ENCODE measurements at regions not wholly inside any gene's neighbourhood (a gene's known extent, or its start where the extent isn't known, plus 50 kb on each side); places are given as distances from the start of the nearest gene placed in this dataset.
"Not testable (repeated sequence)": the region's sequence is repeated elsewhere in the genome, so short reads cannot be mapped to it uniquely, and the experiment has no call there.

DNA sequence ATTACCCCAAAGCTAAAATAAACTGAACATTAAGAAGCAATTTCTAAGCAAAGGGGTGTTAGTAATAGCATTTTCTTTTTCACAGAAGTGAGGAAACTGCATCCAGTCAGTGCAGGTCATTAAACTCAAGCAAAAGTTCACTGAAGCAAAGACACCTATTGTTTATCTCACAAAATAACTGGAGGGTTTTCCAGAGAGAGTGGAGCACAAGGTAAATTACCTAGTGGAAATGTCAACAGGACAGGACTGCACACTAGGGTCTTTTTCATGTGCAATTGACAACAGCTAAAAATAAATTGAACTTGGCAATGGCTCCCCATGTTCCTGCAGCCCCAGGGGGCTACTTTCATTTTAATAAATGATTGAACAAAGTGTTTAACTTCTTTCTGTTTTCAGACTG, 742.0 kb downstream of the GALC start:
- Histone ChIP-seq H3K4me3 (ENCODE audit: low read depth, low read length) (no peak overlapping the region), H3K27me3 (ENCODE audit: control insufficient read depth, insufficient read depth, low read length) (no peaks in the 10 kb centered on the region), H3K36me3 (ENCODE audit: control insufficient read depth, insufficient read depth, low read length) (no peaks in the 10 kb centered on the region)
- TF ChIP-seq, protein P1, sequence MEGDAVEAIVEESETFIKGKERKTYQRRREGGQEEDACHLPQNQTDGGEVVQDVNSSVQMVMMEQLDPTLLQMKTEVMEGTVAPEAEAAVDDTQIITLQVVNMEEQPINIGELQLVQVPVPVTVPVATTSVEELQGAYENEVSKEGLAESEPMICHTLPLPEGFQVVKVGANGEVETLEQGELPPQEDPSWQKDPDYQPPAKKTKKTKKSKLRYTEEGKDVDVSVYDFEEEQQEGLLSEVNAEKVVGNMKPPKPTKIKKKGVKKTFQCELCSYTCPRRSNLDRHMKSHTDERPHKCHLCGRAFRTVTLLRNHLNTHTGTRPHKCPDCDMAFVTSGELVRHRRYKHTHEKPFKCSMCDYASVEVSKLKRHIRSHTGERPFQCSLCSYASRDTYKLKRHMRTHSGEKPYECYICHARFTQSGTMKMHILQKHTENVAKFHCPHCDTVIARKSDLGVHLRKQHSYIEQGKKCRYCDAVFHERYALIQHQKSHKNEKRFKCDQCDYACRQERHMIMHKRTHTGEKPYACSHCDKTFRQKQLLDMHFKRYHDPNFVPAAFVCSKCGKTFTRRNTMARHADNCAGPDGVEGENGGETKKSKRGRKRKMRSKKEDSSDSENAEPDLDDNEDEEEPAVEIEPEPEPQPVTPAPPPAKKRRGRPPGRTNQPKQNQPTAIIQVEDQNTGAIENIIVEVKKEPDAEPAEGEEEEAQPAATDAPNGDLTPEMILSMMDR (IDR thresholded peaks at IDR 0.05; ENCODE audit: insufficient read depth, low read length, poor library complexity, severe bottlenecking): no peak
- DNase-seq (ENCODE audit: low read depth): no peak

DNA sequence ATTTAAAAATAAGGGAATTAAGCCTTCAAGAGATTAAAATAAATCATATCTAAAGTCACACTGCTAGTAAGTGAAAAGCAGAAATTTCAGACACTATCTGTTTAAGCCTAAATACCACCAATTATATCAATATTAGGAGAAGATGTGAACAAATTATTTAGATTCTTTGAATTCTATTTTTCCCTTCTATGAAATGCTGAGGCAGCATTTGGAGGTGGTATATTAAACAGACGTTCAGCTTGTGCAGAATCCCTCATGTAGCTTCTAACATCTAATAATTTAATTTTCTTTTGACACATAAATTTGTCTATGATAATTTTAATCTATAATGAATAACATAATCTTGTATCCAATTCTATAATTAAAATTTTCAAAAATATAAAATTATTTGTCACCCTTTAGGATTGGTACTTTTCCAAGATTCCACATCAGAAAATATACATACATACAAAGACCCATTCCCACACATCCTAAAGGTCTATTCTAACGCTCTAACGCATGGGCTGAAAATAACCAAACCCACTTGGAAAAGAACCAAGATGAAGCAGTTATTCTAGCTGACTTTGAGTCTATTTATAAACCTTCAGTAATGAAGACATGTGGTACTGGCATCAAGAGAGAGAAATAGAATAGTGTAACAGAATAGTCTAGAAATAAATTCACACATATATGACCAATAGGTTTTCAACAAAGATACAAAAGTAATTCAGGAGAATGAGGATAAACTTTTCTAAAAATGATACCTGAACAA, 751.8 kb downstream of the GALC start:
- H3K36me3 ChIP-seq (ENCODE audit: control insufficient read depth, insufficient read depth, low read length): no peaks in the 10 kb centered on the region
- H3K4me3 ChIP-seq (ENCODE audit: low read depth, low read length): no peak overlapping the region
- DNase-seq (ENCODE audit: low read depth): no peak
- TF ChIP-seq, protein P1 (IDR thresholded peaks at IDR 0.05; ENCODE audit: insufficient read depth, low read length, poor library complexity, severe bottlenecking): no peak
- no peaks in the 10 kb centered on the region for H3K27me3 ChIP-seq (ENCODE audit: control insufficient read depth, insufficient read depth, low read length)

DNA sequence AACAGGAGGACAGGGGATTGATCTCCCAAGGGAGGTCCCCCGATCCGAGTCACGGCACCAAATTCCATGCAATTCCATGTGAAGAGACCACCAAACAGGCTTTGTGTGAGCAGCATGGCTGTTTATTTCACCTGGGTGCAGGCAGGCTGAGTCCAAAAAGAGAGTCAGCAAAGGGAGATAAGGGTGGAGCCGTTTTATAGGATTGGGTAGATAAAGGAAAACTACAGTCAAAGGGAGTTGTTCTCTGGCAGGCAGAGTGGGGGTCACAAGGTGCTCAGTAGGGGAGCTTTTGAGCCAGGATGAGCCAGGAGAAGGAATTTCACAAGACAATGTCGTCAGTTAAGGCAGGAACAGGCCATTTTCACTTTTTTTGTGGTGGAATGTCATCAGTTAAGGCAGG, 752.7 kb downstream of the GALC start:
- H3K27me3 ChIP-seq (ENCODE audit: control insufficient read depth, insufficient read depth, low read length); DNase-seq (ENCODE audit: low read depth); H3K4me3 ChIP-seq (ENCODE audit: low read depth, low read length); H3K36me3 ChIP-seq (ENCODE audit: control insufficient read depth, insufficient read depth, low read length): not testable (repeated sequence)

DNA sequence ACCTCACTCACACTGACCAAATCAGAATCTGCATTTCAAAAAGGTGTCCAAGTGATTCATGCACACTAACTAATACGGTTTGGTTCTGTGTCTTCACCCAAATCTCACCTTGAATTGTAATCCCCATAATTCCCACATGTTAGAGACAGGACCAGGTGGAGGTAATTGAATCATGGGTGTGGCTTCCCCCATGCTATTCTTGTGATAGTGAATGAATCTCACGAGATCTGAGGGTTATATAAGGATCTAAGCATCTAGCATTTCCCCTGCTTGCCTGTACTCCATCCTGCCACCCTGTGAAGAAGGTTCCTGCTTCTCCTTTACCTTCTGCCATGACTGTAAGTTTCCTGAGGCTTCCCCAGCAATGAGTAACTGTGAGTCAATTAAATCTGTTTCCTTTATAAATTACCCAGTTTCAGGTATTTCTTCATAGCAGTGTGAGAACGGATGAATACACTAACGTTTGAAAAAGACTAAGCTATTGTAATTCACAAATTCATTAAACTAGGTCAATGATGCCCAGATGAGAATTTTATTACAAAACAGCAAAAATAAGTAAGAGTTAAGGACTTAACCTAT, 759.1 kb downstream of the GALC start:
- no peaks in the 10 kb centered on the region for H3K36me3 ChIP-seq (ENCODE audit: control insufficient read depth, insufficient read depth, low read length)
- no peak for DNase-seq (ENCODE audit: low read depth)
- H3K27me3 ChIP-seq (ENCODE audit: control insufficient read depth, insufficient read depth, low read length): no peaks in the 10 kb centered on the region
- TF ChIP-seq, protein P1 (IDR thresholded peaks at IDR 0.05; ENCODE audit: insufficient read depth, low read length, poor library complexity, severe bottlenecking): no peak
- no peak overlapping the region for H3K4me3 ChIP-seq (ENCODE audit: low read depth, low read length)

DNA sequence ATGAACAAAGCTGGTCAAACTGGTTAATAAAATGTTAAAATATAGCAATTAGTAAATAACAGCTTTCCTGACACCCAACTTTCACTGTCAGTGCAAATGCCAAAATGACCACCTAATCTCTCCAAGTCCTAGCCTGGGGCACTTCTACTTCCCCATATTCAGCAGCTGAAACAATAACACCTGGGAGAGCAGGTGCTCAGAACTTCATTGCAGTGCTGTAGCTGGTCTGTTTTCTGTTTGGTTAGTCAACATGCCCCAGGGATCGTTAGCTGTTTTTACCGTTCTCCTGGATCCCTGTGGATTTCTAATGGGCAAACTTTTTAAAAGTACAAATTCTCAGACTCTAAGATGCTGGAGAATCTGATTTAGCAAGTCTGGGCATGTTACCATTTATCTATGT, 759.7 kb downstream of the GALC start:
- no peak for DNase-seq (ENCODE audit: low read depth)

DNA sequence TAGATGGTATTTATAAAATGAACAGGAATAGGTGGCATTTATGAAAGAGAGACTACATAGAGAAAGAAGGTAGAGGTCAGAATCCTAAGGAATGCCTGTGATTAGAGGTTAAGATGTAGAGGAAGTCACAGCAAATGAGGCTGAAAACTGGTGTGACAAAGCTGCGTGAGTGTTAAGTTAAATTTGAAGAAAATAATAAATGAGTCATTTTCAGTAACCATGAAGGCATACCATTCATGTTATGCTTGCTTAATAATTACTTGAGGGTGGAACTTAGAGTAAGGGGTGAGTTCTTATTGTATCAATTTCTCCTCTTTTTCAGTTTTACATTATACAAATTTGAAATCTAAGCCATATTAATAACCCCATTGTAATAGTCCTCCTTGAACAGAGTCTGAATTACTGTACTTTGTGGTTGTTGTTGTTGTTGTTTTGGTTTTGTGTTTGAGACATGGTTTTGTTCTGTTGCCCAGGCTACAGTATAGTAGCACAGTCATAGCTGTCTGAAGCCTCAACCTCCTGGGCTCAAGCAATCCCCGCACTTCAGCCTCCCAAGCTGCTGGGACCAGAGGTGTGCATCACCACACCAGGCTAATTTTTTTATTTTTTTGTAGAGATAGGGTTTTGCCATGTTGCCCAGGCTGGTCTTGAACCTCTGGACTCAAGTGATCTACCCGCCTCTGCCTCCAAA, 761.5 kb downstream of the GALC start:
- DNase-seq (ENCODE audit: low read depth): peak; percentile 43
- Histone ChIP-seq H3K27me3 (ENCODE audit: control insufficient read depth, insufficient read depth, low read length) (no peaks in the 10 kb centered on the region), H3K36me3 (ENCODE audit: control insufficient read depth, insufficient read depth, low read length) (no peaks in the 10 kb centered on the region), H3K4me3 (ENCODE audit: low read depth, low read length) (no peak overlapping the region)
- TF ChIP-seq, protein P1 (IDR thresholded peaks at IDR 0.05; ENCODE audit: insufficient read depth, low read length, poor library complexity, severe bottlenecking): no peak

More for the DNA sequence above, 759.7 kb downstream of the GALC start:
- Histone ChIP-seq H3K27me3 (ENCODE audit: control insufficient read depth, insufficient read depth, low read length) (no peaks in the 10 kb centered on the region), H3K4me3 (ENCODE audit: low read depth, low read length) (no peak overlapping the region), H3K36me3 (ENCODE audit: control insufficient read depth, insufficient read depth, low read length) (no peaks in the 10 kb centered on the region)
- TF ChIP-seq, protein P1 (IDR thresholded peaks at IDR 0.05; ENCODE audit: insufficient read depth, low read length, poor library complexity, severe bottlenecking): no peak

Measured in kidney epithelial cell (primary cell).